HepG2 (cell line): ENCODE measurements at regions not wholly inside any gene's neighbourhood (a gene's known extent, or its start where the extent isn't known, plus 50 kb on each side); places are given as distances from the start of the nearest gene placed in this dataset.

Experiments used
- ARID2 ChIP-seq: sonication (generic); formaldehyde crosslinking; IDR thresholded peaks from 2 replicates; pipeline ENCODE4 v1.8.1; 2022; ENCODE audit warnings: mild to moderate bottlenecking, missing genetic modification reagents, borderline replicate concordance
- FIP1L1 ChIP-seq: fragments of 200-400 bp; formaldehyde crosslinking; IDR thresholded peaks from 2 replicates; pipeline ENCODE4 v1.6.1; 2018; ENCODE audit warnings: low read depth, mild to moderate bottlenecking, low read length, moderate library complexity, borderline replicate concordance; ENCODE audit not compliant: insufficient read depth
- LCORL ChIP-seq, 2 experiments: fragments of 450-650 bp in 1 of 2; sonication (generic) in 1 of 2; formaldehyde crosslinking in 1 of 2; IDR thresholded peaks; 2 replicates each; pipeline versions ENCODE4 v1.5.0 to v1.6.1; 2017 to 2020; ENCODE audit warnings: antibody characterized with exemption in 1 of 2, missing genetic modification reagents in 1 of 2
- MIXL1 ChIP-seq: IDR thresholded peaks from 2 replicates; pipeline ENCODE4 v1.6.1; 2016
- NFYB ChIP-seq: sonication (generic); formaldehyde crosslinking; IDR thresholded peaks from 2 replicates; pipeline ENCODE4 v1.4.0; 2020; ENCODE audit warnings: missing genetic modification reagents
- POLR2A ChIP-seq, 2 experiments: IDR thresholded peaks; 2 replicates each; pipeline ENCODE4 v1.6.1; 2011; ENCODE audit warnings: low read depth in 2 of 2, low read length in 2 of 2, mild to moderate bottlenecking in 1 of 2, moderate library complexity in 1 of 2; ENCODE audit not compliant: insufficient read depth in 1 of 2
- ZBTB3 ChIP-seq: sonication (generic); formaldehyde crosslinking; IDR thresholded peaks from 2 replicates; pipeline ENCODE4 v1.4.0; 2020; ENCODE audit warnings: low read depth, mild to moderate bottlenecking, moderate library complexity, missing genetic modification reagents, borderline replicate concordance
- ZNF777 ChIP-seq: sonication (generic); formaldehyde crosslinking; IDR thresholded peaks from 2 replicates; pipeline ENCODE4 v1.4.0; 2020; ENCODE audit warnings: missing genetic modification reagents
- TF ChIP-seq, protein P1 (sequence below): IDR thresholded peaks from 2 replicates; pipeline ENCODE4 v1.6.1; 2016; ENCODE audit warnings: missing compliant biosample characterization, missing genetic modification reagents, borderline replicate concordance
- TF ChIP-seq, protein P2 (sequence below): sonication (generic); formaldehyde crosslinking; IDR thresholded peaks from 2 replicates; pipeline ENCODE4 v1.5.0; 2020; ENCODE audit warnings: missing genetic modification reagents

DNA sequence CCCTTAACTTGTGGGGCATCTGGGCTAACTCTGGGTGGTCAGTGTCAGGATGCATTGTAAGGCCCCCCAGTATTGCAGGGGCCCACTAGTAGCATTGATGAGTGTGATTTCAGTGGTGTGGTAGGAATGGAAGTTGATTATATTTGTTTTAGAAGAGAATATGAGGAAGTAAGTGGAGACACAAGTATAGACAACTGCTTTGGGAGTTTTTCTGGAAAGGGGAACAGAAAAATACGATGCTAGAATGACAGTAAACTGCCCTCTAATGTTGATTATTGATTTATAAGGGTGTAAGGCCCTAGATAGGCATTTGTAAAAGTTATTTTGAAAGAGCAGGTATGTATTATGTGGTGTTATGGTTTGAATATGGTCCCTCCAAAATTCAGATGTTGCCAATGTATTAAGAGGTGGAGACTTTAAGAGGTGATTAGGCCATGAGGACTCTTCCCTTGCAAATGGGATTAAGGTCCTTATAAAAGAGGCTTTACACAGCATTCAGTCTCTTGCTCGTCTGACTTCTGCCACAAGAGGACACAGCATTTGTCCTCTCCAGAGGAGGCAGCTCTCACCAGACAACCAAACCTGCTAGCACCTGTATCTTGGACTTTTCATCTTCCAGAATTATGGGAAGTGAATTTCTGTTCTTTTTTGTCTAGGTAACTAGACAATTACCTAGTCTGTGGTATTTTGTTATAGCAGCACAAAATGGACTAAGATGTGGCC, 135.9 kb upstream of the DTNBP1 start:
- no peak for TF ChIP-seq ARID2 (CRISPR knock-in tag)
- no peak for TF ChIP-seq LCORL (IDR thresholded peaks at IDR 0.05)
- no peak for TF ChIP-seq LCORL (CRISPR knock-in tag; IDR thresholded peaks at IDR 0.05)
- TF ChIP-seq, protein P1, sequence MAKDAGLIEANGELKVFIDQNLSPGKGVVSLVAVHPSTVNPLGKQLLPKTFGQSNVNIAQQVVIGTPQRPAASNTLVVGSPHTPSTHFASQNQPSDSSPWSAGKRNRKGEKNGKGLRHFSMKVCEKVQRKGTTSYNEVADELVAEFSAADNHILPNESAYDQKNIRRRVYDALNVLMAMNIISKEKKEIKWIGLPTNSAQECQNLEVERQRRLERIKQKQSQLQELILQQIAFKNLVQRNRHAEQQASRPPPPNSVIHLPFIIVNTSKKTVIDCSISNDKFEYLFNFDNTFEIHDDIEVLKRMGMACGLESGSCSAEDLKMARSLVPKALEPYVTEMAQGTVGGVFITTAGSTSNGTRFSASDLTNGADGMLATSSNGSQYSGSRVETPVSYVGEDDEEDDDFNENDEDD (CRISPR knock-in tag): no peak
- no peak for TF ChIP-seq NFYB (CRISPR knock-in tag)
- no peak for TF ChIP-seq ZNF777
- TF ChIP-seq, protein P2, sequence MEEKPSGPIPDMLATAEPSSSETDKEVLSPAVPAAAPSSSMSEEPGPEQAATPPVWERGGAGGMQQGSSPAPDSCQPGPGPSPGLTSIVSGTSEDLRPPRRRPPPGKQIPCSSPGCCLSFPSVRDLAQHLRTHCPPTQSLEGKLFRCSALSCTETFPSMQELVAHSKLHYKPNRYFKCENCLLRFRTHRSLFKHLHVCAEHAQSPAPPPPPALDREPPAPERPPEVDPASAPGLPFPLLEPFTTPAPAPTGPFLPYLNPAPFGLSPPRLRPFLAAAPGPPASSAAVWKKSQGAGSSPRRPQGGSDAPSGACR: no peak
- no peak for TF ChIP-seq POLR2A (IDR thresholded peaks at IDR 0.05; ENCODE audit: insufficient read depth in 1 of 2, low read depth in 2 of 2, low read length in 2 of 2)
- TF ChIP-seq MIXL1: no peak
- TF ChIP-seq ZBTB3 (CRISPR knock-in tag): no peak
- TF ChIP-seq FIP1L1: no peak
